22Rv1 (cell line): ENCODE measurements at regions not wholly inside any gene's neighbourhood (a gene's known extent, or its start where the extent isn't known, plus 50 kb on each side); places are given as distances from the start of the nearest gene placed in this dataset.

Experiments
- H3K27ac ChIP-seq: fragments of 450-650 bp; 2 replicates; pipeline ENCODE4 v1.5.1; 2017
- CTCF ChIP-seq: fragments of 450-650 bp; IDR thresholded peaks from 2 replicates; pipeline ENCODE4 v1.5.1; 2017; ENCODE audit warnings: mild to moderate bottlenecking
- ZFX ChIP-seq: fragments of 450-650 bp; IDR thresholded peaks from 2 replicates; pipeline ENCODE4 v1.6.1; 2017; ENCODE audit warnings: antibody characterized with exemption, borderline replicate concordance

- TF ChIP-seq ZFX (no peak), CTCF (no peak)
Measured at GRCh38 chr17:72492941-72493340, 372.1 kb downstream of the SOX9 start.

GRCh38 chr17:72494566-72494965 lies 373.7 kb downstream of the SOX9 start:
- TF ChIP-seq CTCF = no peak
- no peak for TF ChIP-seq ZFX
- H3K27ac ChIP-seq = no peak overlapping the region

More at GRCh38 chr17:72492941-72493340, 372.1 kb downstream of the SOX9 start:
- no peak overlapping the region for H3K27ac ChIP-seq

- no peak overlapping the region for H3K27ac ChIP-seq
- TF ChIP-seq CTCF (no peak), ZFX (no peak)
Measured at GRCh38 chr17:72496461-72496860, 375.6 kb downstream of the SOX9 start.

- no peak for TF ChIP-seq ZFX
- no peak for TF ChIP-seq CTCF
- no peak overlapping the region for H3K27ac ChIP-seq
Measured at GRCh38 chr17:72497915-72498314, 377.1 kb downstream of the SOX9 start.

- H3K27ac ChIP-seq = no peak overlapping the region
- TF ChIP-seq CTCF (no peak), ZFX (no peak)
Measured at GRCh38 chr17:72498364-72499210, 377.8 kb downstream of the SOX9 start.

GRCh38 chr17:72501404-72502370 lies 380.9 kb downstream of the SOX9 start:
- no peak overlapping the region for H3K27ac ChIP-seq
- TF ChIP-seq CTCF (no peak), ZFX (no peak)
